ENCODE measurements at regions not wholly inside any gene's neighbourhood (a gene's known extent, or its start where the extent isn't known, plus 50 kb on each side); places are given as distances from the start of the nearest gene placed in this dataset.

DNA sequence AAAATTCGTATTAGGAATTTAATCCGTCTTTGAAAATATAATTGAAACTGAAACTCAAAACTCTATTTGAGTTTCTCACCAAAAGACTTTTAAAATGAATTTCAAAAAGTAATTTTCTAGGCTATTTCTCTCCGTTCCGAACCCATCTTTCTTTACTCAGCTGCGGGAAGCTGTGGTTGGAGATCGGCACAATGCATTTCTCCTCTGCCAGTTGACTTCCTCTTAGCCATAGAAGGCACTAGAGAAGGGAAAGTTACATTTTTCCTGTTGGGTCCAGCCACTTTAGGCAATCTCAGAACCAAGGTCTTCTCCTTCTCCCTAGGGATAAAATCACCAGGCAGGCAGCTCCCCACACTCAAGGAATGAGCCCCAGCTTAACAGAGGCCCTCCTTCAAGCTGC lies 133.6 kb upstream of the COL1A2 start:
- H3K4me1 ChIP-seq (ENCODE audit: control insufficient read depth, insufficient read depth, low read length) = no peaks in the 10 kb centered on the region
- H3K4me3 ChIP-seq (ENCODE audit: low read length) = no peak overlapping the region
- H3K9me3 ChIP-seq (ENCODE audit: control insufficient read depth, low read length) = no peaks in the 10 kb centered on the region
- no peak overlapping the region for H3K9ac ChIP-seq (ENCODE audit: low read length)
- no peaks in the 10 kb centered on the region for H3K27me3 ChIP-seq (ENCODE audit: control insufficient read depth, insufficient read depth, low read length)
- no peaks in the 10 kb centered on the region for H3K36me3 ChIP-seq (ENCODE audit: control insufficient read depth, insufficient read depth, low read length)

DNA sequence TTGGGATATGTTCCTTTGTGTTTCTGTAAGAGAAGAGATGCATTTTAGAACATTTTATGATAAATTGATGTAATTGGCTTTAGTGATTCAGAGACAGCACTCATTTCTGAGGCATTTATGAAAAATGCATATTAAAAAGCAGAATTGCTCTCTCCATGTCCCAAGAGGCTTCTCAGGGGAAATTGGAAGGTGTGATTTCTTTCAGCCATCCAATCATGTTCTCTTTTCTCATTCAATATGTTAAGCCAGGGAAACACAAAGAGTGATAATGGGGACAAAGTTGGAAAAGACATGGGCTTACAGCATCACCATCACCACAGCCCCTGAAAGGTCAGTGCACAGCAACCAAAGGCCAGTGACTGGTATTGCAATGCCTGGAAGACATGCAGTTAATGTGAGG lies 129.9 kb upstream of the COL1A2 start:
- no peaks in the 10 kb centered on the region for H3K27me3 ChIP-seq (ENCODE audit: control insufficient read depth, insufficient read depth, low read length)
- no peaks in the 10 kb centered on the region for H3K9me3 ChIP-seq (ENCODE audit: control insufficient read depth, low read length)

DNA sequence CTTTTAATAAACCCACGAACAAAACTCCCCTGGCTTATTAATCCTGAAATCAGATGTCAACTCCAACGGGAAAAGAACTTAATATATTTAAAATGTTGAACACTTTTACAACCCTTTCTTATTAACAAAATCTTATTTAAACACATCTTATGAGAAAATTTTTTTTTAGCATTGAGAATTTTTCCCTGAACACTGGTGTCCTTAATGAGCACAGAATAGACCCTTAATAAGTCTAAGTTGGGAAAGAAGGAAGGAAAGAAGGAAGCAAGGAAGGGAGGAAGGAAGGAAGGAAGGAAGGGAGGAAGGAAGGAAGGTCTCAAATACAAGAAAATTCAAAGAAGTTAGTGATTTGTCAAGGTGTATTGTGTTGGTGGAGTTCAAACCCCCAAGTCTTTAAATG lies 129.2 kb upstream of the COL1A2 start:
- Histone ChIP-seq H3K9ac (ENCODE audit: low read length) (no peak overlapping the region), H3K9me3 (ENCODE audit: control insufficient read depth, low read length) (no peaks in the 10 kb centered on the region), H3K36me3 (ENCODE audit: control insufficient read depth, insufficient read depth, low read length) (no peaks in the 10 kb centered on the region), H3K4me1 (ENCODE audit: control insufficient read depth, insufficient read depth, low read length) (no peaks in the 10 kb centered on the region), H3K27me3 (ENCODE audit: control insufficient read depth, insufficient read depth, low read length) (no peaks in the 10 kb centered on the region), H3K4me3 (ENCODE audit: low read length) (no peak overlapping the region)

More for the DNA sequence above, 129.9 kb upstream of the COL1A2 start:
- H3K36me3 ChIP-seq (ENCODE audit: control insufficient read depth, insufficient read depth, low read length) = no peaks in the 10 kb centered on the region
- no peak overlapping the region for H3K9ac ChIP-seq (ENCODE audit: low read length)
- H3K4me1 ChIP-seq (ENCODE audit: control insufficient read depth, insufficient read depth, low read length) = no peaks in the 10 kb centered on the region
- H3K4me3 ChIP-seq (ENCODE audit: low read length) = no peak overlapping the region

DNA sequence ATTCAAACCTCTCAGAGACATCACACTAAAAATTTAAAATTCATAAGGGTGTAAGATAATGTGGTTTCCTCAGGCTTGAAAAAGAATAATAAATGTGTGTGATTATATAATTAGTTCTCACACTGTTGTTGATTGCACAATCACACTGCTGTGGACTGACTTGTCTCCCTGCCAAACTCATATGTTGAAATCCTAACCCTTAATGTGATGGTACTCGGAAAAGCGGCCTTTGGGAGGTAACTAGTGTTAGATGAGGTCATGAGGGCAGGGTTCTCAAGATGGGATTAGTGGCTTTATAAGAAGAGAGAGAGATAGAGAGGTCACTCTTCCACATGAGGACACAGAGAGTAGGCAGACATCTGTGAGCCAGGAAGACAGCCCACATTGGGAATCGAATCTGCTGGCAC lies 128.5 kb upstream of the COL1A2 start:
- Histone ChIP-seq H3K4me3 (ENCODE audit: low read length) (no peak overlapping the region), H3K27me3 (ENCODE audit: control insufficient read depth, insufficient read depth, low read length) (no peaks in the 10 kb centered on the region), H3K36me3 (ENCODE audit: control insufficient read depth, insufficient read depth, low read length) (no peaks in the 10 kb centered on the region), H3K9ac (ENCODE audit: low read length) (no peak overlapping the region), H3K9me3 (ENCODE audit: control insufficient read depth, low read length) (no peaks in the 10 kb centered on the region), H3K4me1 (ENCODE audit: control insufficient read depth, insufficient read depth, low read length) (no peaks in the 10 kb centered on the region)

DNA sequence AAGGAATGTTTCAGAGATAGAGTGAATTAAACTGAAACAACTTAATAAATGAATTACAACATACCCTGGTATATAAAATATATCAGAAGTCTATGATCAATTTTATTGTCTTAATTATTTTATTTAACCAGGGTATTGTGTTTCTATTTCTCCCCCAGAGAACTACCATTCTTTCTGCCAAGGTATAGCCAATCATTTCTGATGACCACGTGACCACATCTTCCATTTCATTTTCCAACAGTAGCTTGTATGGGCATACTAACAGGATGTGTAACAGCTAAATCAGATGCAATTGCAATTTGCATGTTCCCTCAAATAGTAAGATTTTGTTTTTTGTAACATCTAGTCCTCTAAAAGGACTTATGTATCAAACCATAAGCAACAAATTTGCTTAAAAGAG lies 123.9 kb upstream of the COL1A2 start:
- Histone ChIP-seq H3K36me3 (ENCODE audit: control insufficient read depth, insufficient read depth, low read length) (no peaks in the 10 kb centered on the region), H3K4me1 (ENCODE audit: control insufficient read depth, insufficient read depth, low read length) (no peaks in the 10 kb centered on the region), H3K9me3 (ENCODE audit: control insufficient read depth, low read length) (no peaks in the 10 kb centered on the region), H3K9ac (ENCODE audit: low read length) (no peak overlapping the region), H3K27me3 (ENCODE audit: control insufficient read depth, insufficient read depth, low read length) (no peaks in the 10 kb centered on the region), H3K4me3 (ENCODE audit: low read length) (no peak overlapping the region)

DNA sequence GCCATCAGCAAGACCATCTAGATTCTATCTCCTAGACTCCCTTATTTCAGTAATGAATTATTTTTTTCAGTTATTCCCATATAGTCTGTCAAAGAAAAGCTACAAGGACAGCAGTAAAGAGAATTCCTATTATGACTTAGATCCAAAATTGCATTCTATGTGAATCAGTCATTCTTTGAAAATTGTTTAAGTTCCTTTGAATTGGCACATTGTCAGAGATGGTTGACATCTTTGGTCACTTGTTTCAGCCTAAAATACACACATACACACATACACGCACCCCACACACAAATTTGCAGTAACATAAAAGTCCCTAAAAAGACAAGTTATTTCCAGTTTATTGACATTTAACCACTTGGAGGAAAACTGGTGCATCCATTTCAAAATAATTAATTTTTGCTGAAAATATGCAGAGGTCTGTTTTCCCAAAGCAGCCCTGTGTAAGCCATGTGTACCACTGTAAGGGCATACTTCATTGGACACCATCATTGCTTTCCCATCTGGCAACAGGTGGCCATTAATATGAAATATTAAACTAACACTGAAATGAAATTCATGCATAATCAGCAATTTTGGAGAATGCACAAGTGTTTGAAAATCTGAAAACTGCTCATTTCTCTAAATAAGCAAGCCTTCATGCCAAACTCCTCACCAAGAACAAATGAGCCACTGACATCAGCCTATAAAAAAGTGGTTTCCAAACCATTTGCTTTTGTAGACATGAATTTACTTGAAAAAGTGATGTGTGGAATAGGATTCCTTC lies 121.7 kb upstream of the COL1A2 start:
- no peaks in the 10 kb centered on the region for H3K4me1 ChIP-seq (ENCODE audit: control insufficient read depth, insufficient read depth, low read length)
- no peak overlapping the region for H3K4me3 ChIP-seq (ENCODE audit: low read length)
- no peaks in the 10 kb centered on the region for H3K36me3 ChIP-seq (ENCODE audit: control insufficient read depth, insufficient read depth, low read length)
- H3K9me3 ChIP-seq (ENCODE audit: control insufficient read depth, low read length) = no peaks in the 10 kb centered on the region
- H3K27me3 ChIP-seq (ENCODE audit: control insufficient read depth, insufficient read depth, low read length) = no peaks in the 10 kb centered on the region
- no peak overlapping the region for H3K9ac ChIP-seq (ENCODE audit: low read length)

DNA sequence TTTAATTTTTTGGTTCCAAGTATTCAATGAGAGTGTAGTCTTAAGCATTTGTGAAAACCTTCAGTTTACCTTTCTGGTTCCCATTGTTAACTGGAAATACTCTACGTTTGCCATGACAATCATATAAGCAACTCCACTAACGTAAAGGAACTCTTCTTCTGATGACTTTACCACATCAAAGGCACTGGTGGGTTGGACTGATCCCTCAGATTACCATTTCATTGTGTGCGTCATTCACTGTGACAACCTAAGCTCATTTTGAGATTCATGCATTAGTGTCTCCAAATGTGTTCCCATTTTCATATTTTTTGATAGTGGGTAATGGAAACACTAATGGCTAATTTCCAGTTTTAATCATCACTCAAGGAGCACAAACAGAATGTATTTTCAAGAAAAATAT lies 119.9 kb upstream of the COL1A2 start:
- no peaks in the 10 kb centered on the region for H3K27me3 ChIP-seq (ENCODE audit: control insufficient read depth, insufficient read depth, low read length)
- H3K4me1 ChIP-seq (ENCODE audit: control insufficient read depth, insufficient read depth, low read length) = no peaks in the 10 kb centered on the region
- H3K4me3 ChIP-seq (ENCODE audit: low read length) = no peak overlapping the region
- no peak overlapping the region for H3K9ac ChIP-seq (ENCODE audit: low read length)
- no peaks in the 10 kb centered on the region for H3K36me3 ChIP-seq (ENCODE audit: control insufficient read depth, insufficient read depth, low read length)
- no peaks in the 10 kb centered on the region for H3K9me3 ChIP-seq (ENCODE audit: control insufficient read depth, low read length)

DNA sequence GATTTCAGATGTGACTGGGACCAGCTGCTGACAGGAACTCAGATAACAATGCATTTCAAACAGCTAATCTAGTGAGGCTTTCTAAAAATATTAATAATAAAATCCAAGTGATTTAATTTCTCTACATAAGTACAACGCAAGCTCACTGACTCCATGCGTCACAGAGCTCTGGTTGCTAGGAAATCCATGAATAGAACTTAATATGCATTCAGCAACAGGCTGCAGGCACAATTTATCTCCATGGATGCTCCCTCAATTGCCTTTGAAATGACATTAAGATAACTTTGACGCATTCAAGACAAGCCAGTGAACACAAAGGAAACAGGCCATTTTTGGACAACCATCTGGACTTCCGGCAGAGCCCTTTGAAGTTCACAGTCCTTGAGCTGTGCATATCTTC lies 118.7 kb upstream of the COL1A2 start:
- H3K36me3 ChIP-seq (ENCODE audit: control insufficient read depth, insufficient read depth, low read length) = no peaks in the 10 kb centered on the region
- no peaks in the 10 kb centered on the region for H3K27me3 ChIP-seq (ENCODE audit: control insufficient read depth, insufficient read depth, low read length)
- no peak overlapping the region for H3K4me3 ChIP-seq (ENCODE audit: low read length)
- H3K9ac ChIP-seq (ENCODE audit: low read length) = no peak overlapping the region
- no peaks in the 10 kb centered on the region for H3K9me3 ChIP-seq (ENCODE audit: control insufficient read depth, low read length)
- no peaks in the 10 kb centered on the region for H3K4me1 ChIP-seq (ENCODE audit: control insufficient read depth, insufficient read depth, low read length)

DNA sequence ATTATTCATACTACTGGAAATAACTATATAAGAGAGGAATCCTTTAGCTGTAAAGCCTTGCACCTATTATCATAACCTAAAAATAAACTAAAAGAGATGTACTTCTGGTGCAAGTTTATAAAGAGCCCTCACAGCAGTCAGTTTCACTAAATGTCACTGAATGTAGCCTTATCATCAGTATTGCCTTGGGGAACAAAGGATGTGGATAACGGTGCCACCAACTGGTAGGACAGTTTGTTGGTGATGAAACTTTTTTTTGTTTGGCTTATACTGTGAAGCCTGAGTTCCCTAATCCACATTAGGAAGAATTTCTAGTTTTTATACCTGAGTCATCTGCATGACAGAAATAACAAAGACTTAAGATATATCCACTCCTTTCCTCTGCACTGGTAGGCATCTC lies 117.9 kb upstream of the COL1A2 start:
- H3K36me3 ChIP-seq (ENCODE audit: control insufficient read depth, insufficient read depth, low read length) = no peaks in the 10 kb centered on the region
- H3K27me3 ChIP-seq (ENCODE audit: control insufficient read depth, insufficient read depth, low read length) = no peaks in the 10 kb centered on the region
- no peaks in the 10 kb centered on the region for H3K9me3 ChIP-seq (ENCODE audit: control insufficient read depth, low read length)
- no peak overlapping the region for H3K4me3 ChIP-seq (ENCODE audit: low read length)
- no peaks in the 10 kb centered on the region for H3K4me1 ChIP-seq (ENCODE audit: control insufficient read depth, insufficient read depth, low read length)
- H3K9ac ChIP-seq (ENCODE audit: low read length) = no peak overlapping the region

DNA sequence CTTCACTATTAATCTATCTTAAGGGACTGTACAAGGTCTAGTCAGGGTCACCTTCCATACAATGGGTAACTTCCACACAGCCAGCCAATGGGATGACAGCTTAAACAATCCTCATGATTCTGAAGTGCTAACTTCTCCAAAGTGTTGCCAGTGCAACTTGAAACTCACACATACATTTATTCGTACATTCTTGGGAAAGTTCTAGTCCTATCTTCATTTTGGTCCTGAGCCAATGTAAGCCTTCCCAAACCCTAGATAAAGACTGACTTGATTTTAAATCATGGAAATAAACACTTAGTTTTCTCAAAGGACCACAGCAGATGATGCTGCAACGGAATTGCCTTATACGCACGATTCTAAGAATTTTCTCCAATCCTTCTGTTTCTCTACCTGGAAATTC lies 117.5 kb upstream of the COL1A2 start:
- Histone ChIP-seq H3K4me1 (ENCODE audit: control insufficient read depth, insufficient read depth, low read length) (no peaks in the 10 kb centered on the region), H3K9ac (ENCODE audit: low read length) (no peak overlapping the region), H3K4me3 (ENCODE audit: low read length) (no peak overlapping the region), H3K9me3 (ENCODE audit: control insufficient read depth, low read length) (no peaks in the 10 kb centered on the region), H3K36me3 (ENCODE audit: control insufficient read depth, insufficient read depth, low read length) (no peaks in the 10 kb centered on the region), H3K27me3 (ENCODE audit: control insufficient read depth, insufficient read depth, low read length) (no peaks in the 10 kb centered on the region)

DNA sequence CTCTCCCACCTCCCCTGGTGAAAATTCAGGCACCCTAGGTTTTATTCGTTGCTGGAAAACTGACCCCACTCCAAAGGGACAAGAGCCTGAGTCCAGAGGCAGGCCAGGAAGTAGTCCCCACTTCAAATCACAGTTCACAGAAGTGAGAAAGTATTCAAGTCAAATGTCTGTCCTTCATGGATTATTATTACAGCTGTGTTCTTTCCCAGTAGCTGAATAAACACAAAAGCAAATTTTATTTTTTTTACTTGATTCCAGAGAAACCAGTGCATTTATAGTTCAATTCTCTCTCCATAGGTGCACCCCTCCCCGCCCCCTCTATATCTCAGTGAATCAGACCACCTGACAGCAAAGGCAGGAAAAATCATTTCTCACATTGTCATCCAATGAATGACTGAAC lies 113.8 kb upstream of the COL1A2 start:
- Histone ChIP-seq H3K9me3 (ENCODE audit: control insufficient read depth, low read length) (no peaks in the 10 kb centered on the region), H3K4me3 (ENCODE audit: low read length) (no peak overlapping the region), H3K36me3 (ENCODE audit: control insufficient read depth, insufficient read depth, low read length) (no peaks in the 10 kb centered on the region)

DNA sequence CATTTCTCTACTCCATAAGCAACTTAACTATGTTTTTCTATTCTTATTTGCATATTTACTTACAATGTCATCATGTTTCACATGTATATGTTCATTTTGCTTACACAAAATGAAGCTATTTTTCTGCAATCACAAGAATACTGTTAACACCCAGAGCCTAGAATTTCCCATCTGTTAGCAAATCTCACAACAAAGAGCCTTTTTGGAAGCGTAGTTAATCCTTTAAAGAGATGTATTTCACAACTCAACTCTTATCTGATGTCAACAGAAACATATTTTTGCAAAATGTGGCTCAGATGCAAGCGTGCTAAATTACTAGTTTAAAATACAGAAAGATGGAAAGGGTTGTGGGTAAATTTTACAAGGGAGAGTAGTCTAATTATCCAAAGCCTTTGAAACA lies 110.6 kb upstream of the COL1A2 start:
- Histone ChIP-seq H3K9ac (ENCODE audit: low read length) (no peak overlapping the region), H3K4me1 (ENCODE audit: control insufficient read depth, insufficient read depth, low read length) (no peaks in the 10 kb centered on the region), H3K9me3 (ENCODE audit: control insufficient read depth, low read length) (no peaks in the 10 kb centered on the region), H3K36me3 (ENCODE audit: control insufficient read depth, insufficient read depth, low read length) (no peaks in the 10 kb centered on the region), H3K27me3 (ENCODE audit: control insufficient read depth, insufficient read depth, low read length) (no peaks in the 10 kb centered on the region), H3K4me3 (ENCODE audit: low read length) (no peak overlapping the region)

More for the DNA sequence above, 113.8 kb upstream of the COL1A2 start:
- no peaks in the 10 kb centered on the region for H3K27me3 ChIP-seq (ENCODE audit: control insufficient read depth, insufficient read depth, low read length)
- H3K9ac ChIP-seq (ENCODE audit: low read length) = no peak overlapping the region
- no peaks in the 10 kb centered on the region for H3K4me1 ChIP-seq (ENCODE audit: control insufficient read depth, insufficient read depth, low read length)

DNA sequence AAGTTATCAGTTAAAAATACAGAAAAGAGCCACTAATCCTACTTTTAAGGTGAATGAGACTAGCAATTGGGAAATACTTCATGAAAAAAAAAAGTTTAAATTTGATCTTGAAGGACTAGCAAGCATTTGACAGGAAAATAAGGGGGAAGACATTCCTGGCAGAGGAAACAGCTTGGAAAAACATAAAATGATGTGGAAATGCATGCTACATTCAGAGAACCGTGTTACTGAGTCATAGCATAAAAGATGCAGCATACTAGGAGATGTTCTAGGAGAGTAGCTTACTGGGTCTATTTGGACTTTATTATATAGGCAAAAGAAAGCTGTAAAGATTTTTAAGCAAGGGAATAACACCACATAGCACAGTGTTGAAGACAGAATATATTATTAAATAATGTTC lies 108.6 kb upstream of the COL1A2 start:
- Histone ChIP-seq H3K27me3 (ENCODE audit: control insufficient read depth, insufficient read depth, low read length) (no peaks in the 10 kb centered on the region), H3K4me3 (ENCODE audit: low read length) (no peak overlapping the region), H3K4me1 (ENCODE audit: control insufficient read depth, insufficient read depth, low read length) (no peaks in the 10 kb centered on the region), H3K9ac (ENCODE audit: low read length) (no peak overlapping the region), H3K9me3 (ENCODE audit: control insufficient read depth, low read length) (no peaks in the 10 kb centered on the region), H3K36me3 (ENCODE audit: control insufficient read depth, insufficient read depth, low read length) (no peaks in the 10 kb centered on the region)

All from mucosa of stomach (tissue), 1 donor.